22Rv1 (cell line): ENCODE measurements at regions not wholly inside any gene's neighbourhood (a gene's known extent, or its start where the extent isn't known, plus 50 kb on each side); places are given as distances from the start of the nearest gene placed in this dataset.

Experiments
- H3K27ac ChIP-seq: fragments of 450-650 bp; 2 replicates; pipeline ENCODE4 v1.5.1; 2017
- CTCF ChIP-seq: fragments of 450-650 bp; IDR thresholded peaks from 2 replicates; pipeline ENCODE4 v1.5.1; 2017; ENCODE audit warnings: mild to moderate bottlenecking
- ZFX ChIP-seq: fragments of 450-650 bp; IDR thresholded peaks from 2 replicates; pipeline ENCODE4 v1.6.1; 2017; ENCODE audit warnings: antibody characterized with exemption, borderline replicate concordance

- no peak overlapping the region for H3K27ac ChIP-seq
- TF ChIP-seq ZFX (no peak), CTCF (no peak)
Measured at GRCh38 chr14:53516261-53516774, 363.2 kb upstream of the DDHD1 start.

GRCh38 chr14:53515276-53515675 is 362.2 kb upstream of the DDHD1 start:
- no peak overlapping the region for H3K27ac ChIP-seq
- TF ChIP-seq CTCF (no peak), ZFX (no peak)

- no peak for TF ChIP-seq ZFX
- no peak for TF ChIP-seq CTCF
- H3K27ac ChIP-seq = no peak overlapping the region
Measured at GRCh38 chr14:53514197-53514596, 361.1 kb upstream of the DDHD1 start.

GRCh38 chr14:53510281-53510912 is 357.3 kb upstream of the DDHD1 start:
- TF ChIP-seq CTCF (no peak), ZFX (no peak)
- no peak overlapping the region for H3K27ac ChIP-seq

GRCh38 chr14:53509276-53510244 is 356.4 kb upstream of the DDHD1 start:
- no peak overlapping the region for H3K27ac ChIP-seq
- TF ChIP-seq ZFX (no peak), CTCF (no peak)

DNA sequence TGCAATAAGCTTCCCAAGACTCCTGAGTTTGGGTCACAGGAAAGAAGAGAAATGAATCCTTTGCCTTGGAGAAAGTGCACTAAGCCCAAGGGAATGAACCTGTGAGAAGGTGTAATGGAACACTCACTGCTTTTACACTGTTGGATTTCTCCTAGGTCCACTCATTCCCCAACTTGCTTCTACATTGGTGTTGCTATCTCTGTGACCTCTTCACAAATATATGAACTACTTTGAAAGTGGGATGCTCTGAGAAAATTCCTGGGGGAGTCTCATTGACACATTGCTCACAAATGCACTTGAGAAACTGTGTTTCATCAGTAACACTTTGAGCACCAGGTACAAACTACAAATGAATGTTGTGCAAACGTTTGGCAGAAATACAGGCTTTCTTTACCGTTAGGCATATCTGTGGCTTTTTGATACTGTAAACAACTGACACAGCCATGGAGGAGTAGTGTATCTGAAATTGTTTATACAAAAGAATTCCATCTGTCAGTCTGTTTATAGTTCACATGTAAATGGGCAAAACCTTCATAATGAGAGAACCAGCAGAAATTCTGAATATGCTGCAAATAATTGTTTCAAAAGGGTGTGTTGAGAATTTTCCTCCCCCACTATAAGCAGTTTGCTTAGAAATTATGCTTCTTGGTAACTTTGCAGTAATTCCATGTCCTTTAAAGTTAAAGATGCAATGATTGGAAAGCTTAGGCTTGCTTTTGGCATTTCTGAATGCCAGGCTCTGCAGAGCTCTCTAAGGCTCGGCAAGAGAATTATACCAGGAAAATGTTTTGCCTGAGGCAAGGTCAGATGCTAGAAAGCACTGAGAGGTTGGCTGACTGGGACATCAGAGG is 348.5 kb upstream of the DDHD1 start:
- no peak overlapping the region for H3K27ac ChIP-seq
- TF ChIP-seq ZFX = no peak
- no peak for TF ChIP-seq CTCF
